Astrocyte of the cerebellum (primary cell): ENCODE measurements at regions not wholly inside any gene's neighbourhood (a gene's known extent, or its start where the extent isn't known, plus 50 kb on each side); places are given as distances from the start of the nearest gene placed in this dataset.

Experiments used
- DNase-seq: peaks from one replicate; pipeline ENCODE4 v3.0.0-alpha.2; 2011; ENCODE audit warnings: low read depth
- H3K4me3 ChIP-seq: 2 replicates; pipeline ENCODE4 v1.5.1; 2011; ENCODE audit warnings: mild to moderate bottlenecking, low read depth, low read length, moderate library complexity
- CTCF ChIP-seq: IDR thresholded peaks from 2 replicates; pipeline ENCODE4 v1.5.1; 2012; ENCODE audit warnings: low read length, low read depth, moderate library complexity, mild to moderate bottlenecking; ENCODE audit errors: missing control alignments
- in situ Hi-C: cut with HindIII; loops from 2 replicates; pipeline ENCODE4 v1.10.0; 2017; ENCODE audit warnings: low sequenced_read_pairs

- in situ Hi-C loops: no loop called here
- TF ChIP-seq CTCF: no peak
- no peak for DNase-seq
- H3K4me3 ChIP-seq: no peak overlapping the region
Observed at GRCh38 chr19:28003543-28003942, 1209.4 kb downstream of the UQCRFS1 start.

- in situ Hi-C loops: no loop called here
- TF ChIP-seq CTCF: no peak
- DNase-seq: no peak
- no peak overlapping the region for H3K4me3 ChIP-seq
Observed at GRCh38 chr19:27997069-27997468, 1215.9 kb downstream of the UQCRFS1 start.

GRCh38 chr19:27993619-27994570 lies 1219.1 kb downstream of the UQCRFS1 start:
- TF ChIP-seq CTCF: no peak
- DNase-seq: no peak
- H3K4me3 ChIP-seq: no peak overlapping the region
- in situ Hi-C loops: no loop called here

- no peak for TF ChIP-seq CTCF
- in situ Hi-C loops: no loop called here
- DNase-seq: no peak
- no peak overlapping the region for H3K4me3 ChIP-seq
Observed at GRCh38 chr19:27986299-27986698, 1226.7 kb downstream of the UQCRFS1 start.

GRCh38 chr19:27975419-27976005 lies 1237.4 kb downstream of the UQCRFS1 start:
- H3K4me3 ChIP-seq: no peak overlapping the region
- no peak for DNase-seq
- no peak for TF ChIP-seq CTCF
- in situ Hi-C loops: loop anchor here (10.0 kb wide), 1 partner anchor 349 kb away; no protein-coding TSS in a partner anchor

- peak; percentile 92 for TF ChIP-seq CTCF
- in situ Hi-C loops: loop anchor here (10.0 kb wide), 1 partner anchor 351 kb away; no protein-coding TSS in a partner anchor
- peak; percentile 55 for DNase-seq
- no peak overlapping the region for H3K4me3 ChIP-seq
Observed at GRCh38 chr19:27974082-27974513, 1238.9 kb downstream of the UQCRFS1 start.
